ENCODE measurements at regions not wholly inside any gene's neighbourhood (a gene's known extent, or its start where the extent isn't known, plus 50 kb on each side); places are given as distances from the start of the nearest gene placed in this dataset.

GRCh38 chr1:60244906-60245305 lies 171.3 kb upstream of the C1orf87 start:
- no peak overlapping the region for H4K91ac ChIP-seq (replicated peaks; ENCODE audit: insufficient read length, low read length)
- no peak overlapping the region for H2BK12ac ChIP-seq (ENCODE audit: low read depth, low read length)
- H3K4me1 ChIP-seq (replicated peaks in 1 of 4; ENCODE audit: control insufficient read depth in 3 of 4, insufficient read depth in 4 of 4, low read length in 3 of 4), result no peaks in the 10 kb centered on the region
- H3K4ac ChIP-seq (replicated peaks; ENCODE audit: insufficient read length, low read depth, low read length), result no peak overlapping the region
- no peaks in the 10 kb centered on the region for H3K23me2 ChIP-seq (ENCODE audit: low read depth, low read length)
- no peak overlapping the region for H2BK5ac ChIP-seq (ENCODE audit: low read depth, low read length)
- no peak overlapping the region for H4K5ac ChIP-seq (ENCODE audit: insufficient read length, low read depth, low read length)
- H4K20me1 ChIP-seq (replicated peaks in 1 of 2; ENCODE audit: control insufficient read depth in 1 of 2, insufficient read depth in 2 of 2, low read length in 2 of 2), result no peaks in the 10 kb centered on the region
- no peaks in the 10 kb centered on the region for H3K79me1 ChIP-seq (ENCODE audit: low read depth, low read length)
- TF ChIP-seq SUZ12 (IDR thresholded peaks at IDR 0.05; ENCODE audit: low read length), result no peak
- TF ChIP-seq HDAC2 (IDR thresholded peaks at IDR 0.05; ENCODE audit: borderline replicate concordance in 1 of 2, low read depth in 2 of 2, low read length in 2 of 2), result no peak
- TF ChIP-seq PHF8 (conservative IDR thresholded peaks at IDR 0.05; ENCODE audit: low read depth, low read length), result no peak
- no peak for TF ChIP-seq ATF2 (IDR thresholded peaks at IDR 0.05; ENCODE audit: low read length)
- TF ChIP-seq TEAD4 (IDR thresholded peaks at IDR 0.05; ENCODE audit: low read depth, low read length), result no peak
- TF ChIP-seq SAP30 (IDR thresholded peaks at IDR 0.05; ENCODE audit: insufficient read depth, insufficient replicate concordance, low read length), result no peak
- TF ChIP-seq ZNF274 (IDR thresholded peaks at IDR 0.05; ENCODE audit: borderline replicate concordance, extremely low read depth, low read length), result no peak
- no peak for TF ChIP-seq CBX5 (IDR thresholded peaks at IDR 0.05; ENCODE audit: low read depth, low read length)
- TF ChIP-seq GABPA (IDR thresholded peaks at IDR 0.05; ENCODE audit: borderline replicate concordance, insufficient read depth, low read length), result no peak
- TF ChIP-seq CTBP2 (IDR thresholded peaks at IDR 0.05; ENCODE audit: borderline replicate concordance, insufficient read depth, insufficient read length, low read length), result no peak
- TF ChIP-seq TAF1 (IDR thresholded peaks at IDR 0.05; ENCODE audit: low read depth, low read length), result no peak
- no peak for TF ChIP-seq SP1 (IDR thresholded peaks at IDR 0.05; ENCODE audit: low read depth, low read length)
- no peak for TF ChIP-seq YY1 (IDR thresholded peaks at IDR 0.05; ENCODE audit: low read depth, low read length)
- TF ChIP-seq SP4 (IDR thresholded peaks at IDR 0.05; ENCODE audit: low read length), result no peak
- no peak for TF ChIP-seq SP2 (IDR thresholded peaks at IDR 0.05; ENCODE audit: low read length)
- H3K9me3 ChIP-seq (ENCODE audit: insufficient read depth in 2 of 2, low read depth in 1 of 2, low read length in 1 of 2), result no peaks in the 10 kb centered on the region
- H3K27me3 ChIP-seq (replicated peaks in 1 of 4; ENCODE audit: control insufficient read depth in 3 of 4, extremely low read depth in 1 of 4, insufficient read depth in 3 of 4, low read length in 3 of 4), result no peaks in the 10 kb centered on the region
- no peak overlapping the region for H3K56ac ChIP-seq (replicated peaks; ENCODE audit: insufficient read length, low read depth, low read length)
- H3K9ac ChIP-seq (replicated peaks in 1 of 4; ENCODE audit: extremely low read depth in 1 of 4, low read depth in 3 of 4, low read length in 3 of 4), result no peak overlapping the region
- no peak overlapping the region for H2BK15ac ChIP-seq (ENCODE audit: low read length)
- no peak overlapping the region for H3K18ac ChIP-seq (ENCODE audit: extremely low read depth, low read length)
- FAIRE-seq (no peak), DNase-seq (ENCODE audit: low read depth in 1 of 2, low spot score in 2 of 2) (no peak)
- no peak overlapping the region for H2BK20ac ChIP-seq (ENCODE audit: low read length)
- H3K36me3 ChIP-seq (ENCODE audit: control insufficient read depth in 2 of 4, insufficient read depth in 4 of 4, low read length in 3 of 4), result no peaks in the 10 kb centered on the region
- no peak overlapping the region for H2AK5ac ChIP-seq (ENCODE audit: low read depth, low read length)
- H3K23ac ChIP-seq (ENCODE audit: insufficient read length), result no peak overlapping the region
- H3K14ac ChIP-seq (ENCODE audit: insufficient read length), result no peak overlapping the region
- H3K79me2 ChIP-seq (ENCODE audit: control insufficient read depth in 1 of 2, insufficient read depth in 2 of 2, low read length in 2 of 2), result no peaks in the 10 kb centered on the region
- ChIA-PET CTCF (ENCODE audit: partially characterized antibody) (no interaction called here), POLR2A (ENCODE audit: partially characterized antibody) (no interaction called here)
- no peak overlapping the region for H4K8ac ChIP-seq (ENCODE audit: extremely low read depth, insufficient read depth, low read length)
- H2BK120ac ChIP-seq (replicated peaks; ENCODE audit: low read depth, low read length), result no peak overlapping the region
- H3K4me3 ChIP-seq (ENCODE audit: extremely low read depth in 1 of 4, insufficient read depth in 2 of 4, low read depth in 3 of 4, low read length in 4 of 4), result no peak overlapping the region
- no peak overlapping the region for H2AFZ ChIP-seq (ENCODE audit: low read length)
- no peak overlapping the region for H3K27ac ChIP-seq (ENCODE audit: low read depth, low read length)
- no peak overlapping the region for H3K4me2 ChIP-seq (ENCODE audit: insufficient read depth in 1 of 2, low read depth in 2 of 2, low read length in 2 of 2)
